WTC11 (cell line): ENCODE measurements at regions not wholly inside any gene's neighbourhood (a gene's known extent, or its start where the extent isn't known, plus 50 kb on each side); places are given as distances from the start of the nearest gene placed in this dataset.

Source experiments
- ATAC-seq: fragments of 200-7000 bp; cut with Tn5 transposase; 2 replicates; pipeline ENCODE4 v1.10.0; 2021; ENCODE audit warnings: mild to moderate bottlenecking, moderate library complexity
- CTCF ChIA-PET: fragments of 300-600 bp; sonication (Branson Sonifier 250); formaldehyde crosslinking; loops from one replicate; lab custom pipeline; 2021; ENCODE audit warnings: antibody characterized with exemption; lab: Charles Lee
- POLR2A ChIA-PET: fragments of 350-600 bp; sonication (Branson Sonifier 250); formaldehyde crosslinking; loops from one replicate; lab custom pipeline; 2021; ENCODE audit warnings: antibody characterized with exemption; lab: Charles Lee
- DNase-seq: peaks from one replicate; pipeline ENCODE4 v3.0.0; 2021; ENCODE audit warnings: low spot score
- H3K27ac Mint-ChIP-seq: 2 replicates; pipeline ENCODE4 v1.8.0; 2021; ENCODE audit warnings: mixed read lengths
- H3K27me3 Mint-ChIP-seq: 2 replicates; pipeline ENCODE4 v1.8.0; 2021; ENCODE audit warnings: low read depth, mild to moderate bottlenecking, moderate library complexity, mixed read lengths
- H3K36me3 Mint-ChIP-seq: 2 replicates; pipeline ENCODE4 v1.8.0; 2021; ENCODE audit warnings: mixed read lengths
- H3K4me1 Mint-ChIP-seq: 2 replicates; pipeline ENCODE4 v1.8.0; 2022; ENCODE audit warnings: mixed read lengths
- H3K4me3 Mint-ChIP-seq: 2 replicates; pipeline ENCODE4 v1.8.0; 2021; ENCODE audit warnings: mild to moderate bottlenecking, moderate library complexity, mixed read lengths
- H3K9me3 Mint-ChIP-seq: 2 replicates; pipeline ENCODE4 v1.8.0; 2021; ENCODE audit warnings: mixed read lengths
- ARID4B ChIP-seq: sonication (generic); formaldehyde crosslinking; IDR thresholded peaks from 2 replicates; pipeline ENCODE4 v1.8.0; 2023; ENCODE audit warnings: missing genetic modification reagents, mild to moderate bottlenecking, borderline replicate concordance
- ATF2 ChIP-seq: sonication (generic); formaldehyde crosslinking; IDR thresholded peaks from 2 replicates; pipeline ENCODE4 v1.8.1; 2022; ENCODE audit warnings: low read depth, missing genetic modification reagents, borderline replicate concordance
- CREM ChIP-seq: sonication (generic); formaldehyde crosslinking; IDR thresholded peaks from 2 replicates; pipeline ENCODE4 v1.8.1; 2022; ENCODE audit warnings: mild to moderate bottlenecking, missing genetic modification reagents, moderate library complexity
- CTCF ChIP-seq: fragments of 200-600 bp; IDR thresholded peaks from 2 replicates; pipeline ENCODE4 v1.8.0; 2022; ENCODE audit warnings: antibody characterized with exemption
- ETV6 ChIP-seq: sonication (generic); formaldehyde crosslinking; IDR thresholded peaks from 2 replicates; pipeline ENCODE4 v1.8.1; 2022; ENCODE audit warnings: mild to moderate bottlenecking, missing genetic modification reagents
- GABPB1 ChIP-seq: sonication (generic); formaldehyde crosslinking; IDR thresholded peaks from 2 replicates; pipeline ENCODE4 v1.8.1; 2023; ENCODE audit warnings: mild to moderate bottlenecking, missing genetic modification reagents
- GRHL2 ChIP-seq: fragments of 250-450 bp; sonication (Bioruptor Pico); IDR thresholded peaks from 2 replicates; pipeline ENCODE4 v1.8.0; 2022; ENCODE audit warnings: mild to moderate bottlenecking, moderate library complexity; ENCODE audit not compliant: insufficient replicate concordance, severe bottlenecking
- IRF2 ChIP-seq: sonication (generic); formaldehyde crosslinking; IDR thresholded peaks from 2 replicates; pipeline ENCODE4 v1.8.0; 2022; ENCODE audit warnings: low read depth, missing genetic modification reagents, borderline replicate concordance
- MLX ChIP-seq: sonication (generic); formaldehyde crosslinking; IDR thresholded peaks from 2 replicates; pipeline ENCODE4 v1.8.1; 2023; ENCODE audit warnings: mild to moderate bottlenecking, missing genetic modification reagents, moderate library complexity
- NR2C2 ChIP-seq: sonication (generic); formaldehyde crosslinking; IDR thresholded peaks from 2 replicates; pipeline ENCODE4 v1.8.0; 2022; ENCODE audit warnings: mild to moderate bottlenecking, missing genetic modification reagents
- SMAD3 ChIP-seq: sonication (generic); formaldehyde crosslinking; IDR thresholded peaks from 2 replicates; pipeline ENCODE4 v1.8.0; 2022; ENCODE audit warnings: missing genetic modification reagents, mild to moderate bottlenecking, borderline replicate concordance
- SMAD4 ChIP-seq: sonication (generic); formaldehyde crosslinking; IDR thresholded peaks from 2 replicates; pipeline ENCODE4 v1.8.0; 2022; ENCODE audit warnings: mild to moderate bottlenecking, missing genetic modification reagents
- SP1 ChIP-seq: sonication (generic); formaldehyde crosslinking; conservative IDR thresholded peaks from 2 replicates; pipeline ENCODE4 v1.8.1; 2022; ENCODE audit warnings: missing genetic modification reagents
- TEAD1 ChIP-seq: sonication (generic); formaldehyde crosslinking; IDR thresholded peaks from 2 replicates; pipeline ENCODE4 v1.8.0; 2022; ENCODE audit warnings: mild to moderate bottlenecking, missing genetic modification reagents
- ZBTB43 ChIP-seq: sonication (generic); formaldehyde crosslinking; IDR thresholded peaks from 2 replicates; pipeline ENCODE4 v1.8.1; 2023; ENCODE audit warnings: mild to moderate bottlenecking, missing genetic modification reagents
- ZNF121 ChIP-seq: sonication (generic); formaldehyde crosslinking; IDR thresholded peaks from 2 replicates; pipeline ENCODE4 v1.8.0; 2023; ENCODE audit warnings: missing genetic modification reagents
- ZNF317 ChIP-seq: sonication (generic); formaldehyde crosslinking; IDR thresholded peaks from 2 replicates; pipeline ENCODE4 v1.8.1; 2023; ENCODE audit warnings: low read depth, mild to moderate bottlenecking, moderate library complexity, missing genetic modification reagents, borderline replicate concordance
- TF ChIP-seq, protein P1 (sequence below): sonication (generic); formaldehyde crosslinking; IDR thresholded peaks from 2 replicates; pipeline ENCODE4 v1.8.0; 2023; ENCODE audit warnings: missing genetic modification reagents

DNA sequence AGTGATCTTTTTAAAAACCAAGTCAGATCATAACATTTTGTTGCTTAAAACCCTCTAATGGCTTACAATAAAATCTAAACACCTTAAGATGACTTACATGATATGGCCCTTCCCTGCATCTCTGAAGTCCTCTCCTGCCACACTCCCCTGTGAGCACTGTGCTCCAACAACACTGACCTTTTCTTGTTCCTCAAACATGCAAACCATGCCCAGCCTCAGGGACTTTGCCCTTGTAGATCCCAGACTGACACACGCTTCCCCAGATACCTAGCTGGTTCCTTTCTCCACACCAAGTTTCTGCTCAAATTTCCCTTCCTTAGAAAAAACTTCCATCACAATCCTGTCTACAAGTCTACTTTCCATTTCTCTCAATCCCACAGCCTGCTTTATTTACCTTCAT lies 128.6 kb downstream of the IPO8 start:
- no peaks in the 10 kb centered on the region for H3K27me3 Mint-ChIP-seq
- CTCF ChIA-PET = no interaction called here
- H3K27ac Mint-ChIP-seq = no peak overlapping the region
- ATAC-seq (no peak), DNase-seq (no peak)
- peaks cover 5% of the 10 kb centered on the region; the same call in 1 of the 2 replicates for H3K36me3 Mint-ChIP-seq
- POLR2A ChIA-PET = no interaction called here
- no peak overlapping the region for H3K4me3 Mint-ChIP-seq
- no peak for TF ChIP-seq IRF2 (CRISPR knock-in tag)
- no peak for TF ChIP-seq GRHL2
- TF ChIP-seq, protein P1, sequence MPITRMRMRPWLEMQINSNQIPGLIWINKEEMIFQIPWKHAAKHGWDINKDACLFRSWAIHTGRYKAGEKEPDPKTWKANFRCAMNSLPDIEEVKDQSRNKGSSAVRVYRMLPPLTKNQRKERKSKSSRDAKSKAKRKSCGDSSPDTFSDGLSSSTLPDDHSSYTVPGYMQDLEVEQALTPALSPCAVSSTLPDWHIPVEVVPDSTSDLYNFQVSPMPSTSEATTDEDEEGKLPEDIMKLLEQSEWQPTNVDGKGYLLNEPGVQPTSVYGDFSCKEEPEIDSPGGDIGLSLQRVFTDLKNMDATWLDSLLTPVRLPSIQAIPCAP = no peak
- no peak for TF ChIP-seq ETV6 (CRISPR knock-in tag)
- TF ChIP-seq ZBTB43 = no peak
- TF ChIP-seq NR2C2 (CRISPR knock-in tag) = no peak
- no peak for TF ChIP-seq CTCF
- TF ChIP-seq GABPB1 (CRISPR knock-in tag) = no peak
- no peak for TF ChIP-seq MLX (CRISPR knock-in tag)
- no peaks in the 10 kb centered on the region for H3K4me1 Mint-ChIP-seq
- peaks cover 29% of the 10 kb centered on the region for H3K9me3 Mint-ChIP-seq

DNA sequence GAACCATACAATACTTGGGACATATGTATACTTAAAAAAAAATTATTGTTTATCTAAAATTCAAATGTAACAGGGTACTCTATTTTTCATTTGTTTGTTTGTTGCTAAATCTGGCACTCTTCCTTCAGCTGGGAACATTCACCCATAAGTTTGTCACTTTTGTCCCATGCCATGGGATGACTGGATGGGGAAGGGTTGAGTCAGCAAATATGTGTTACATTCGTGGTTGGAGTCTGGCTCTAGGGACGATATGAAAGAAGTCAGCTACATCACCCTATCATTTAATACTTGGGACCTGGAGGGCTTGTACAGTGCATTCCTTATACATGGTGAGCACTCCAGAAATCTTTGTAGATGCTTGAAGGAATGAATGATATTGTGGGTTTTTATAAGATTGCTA lies 131.3 kb downstream of the IPO8 start:
- POLR2A ChIA-PET = no interaction called here
- TF ChIP-seq SMAD4 (CRISPR knock-in tag) = no peak
- H3K4me1 Mint-ChIP-seq = no peaks in the 10 kb centered on the region
- ATAC-seq = no peak
- no peak overlapping the region for H3K4me3 Mint-ChIP-seq
- no peak for DNase-seq
- H3K27ac Mint-ChIP-seq = no peak overlapping the region
- peaks cover 8% of the 10 kb centered on the region for H3K36me3 Mint-ChIP-seq
- H3K27me3 Mint-ChIP-seq = no peaks in the 10 kb centered on the region
- peaks cover 46% of the 10 kb centered on the region for H3K9me3 Mint-ChIP-seq
- CTCF ChIA-PET = no interaction called here

- peaks cover 13% of the 10 kb centered on the region for H3K36me3 Mint-ChIP-seq
- no peaks in the 10 kb centered on the region for H3K27me3 Mint-ChIP-seq
- DNase-seq = no peak
- peaks cover 25% of the 10 kb centered on the region for H3K9me3 Mint-ChIP-seq
- no peaks in the 10 kb centered on the region for H3K4me1 Mint-ChIP-seq
- ChIA-PET CTCF (no interaction called here), POLR2A (no interaction called here)
- no peak overlapping the region for H3K27ac Mint-ChIP-seq
- ATAC-seq = no peak
- H3K4me3 Mint-ChIP-seq = no peak overlapping the region
- no peak for TF ChIP-seq CREM (CRISPR knock-in tag)
- TF ChIP-seq ZNF121 = no peak
- no peak for TF ChIP-seq SMAD3 (CRISPR knock-in tag)
- TF ChIP-seq ATF2 (CRISPR knock-in tag) = no peak
- no peak for TF ChIP-seq SP1 (CRISPR knock-in tag)
- no peak for TF ChIP-seq ARID4B (CRISPR knock-in tag)
- TF ChIP-seq ZNF317 = no peak
- TF ChIP-seq GABPB1 (CRISPR knock-in tag) = no peak
- TF ChIP-seq CTCF = no peak
- TF ChIP-seq TEAD1 (CRISPR knock-in tag) = no peak
Measured at GRCh38 chr12:30548203-30548602, 147.5 kb downstream of the IPO8 start.
